ENCODE measurements at regions not wholly inside any gene's neighbourhood (a gene's known extent, or its start where the extent isn't known, plus 50 kb on each side); places are given as distances from the start of the nearest gene placed in this dataset.
"Not testable (repeated sequence)": the region's sequence is repeated elsewhere in the genome, so short reads cannot be mapped to it uniquely, and the experiment has no call there.

- no peak for DNase-seq
Observed at GRCh38 chr6:134449004-134449403, 131.1 kb upstream of the SGK1 start.

GRCh38 chr6:134447883-134448387 is 130.0 kb upstream of the SGK1 start:
- DNase-seq, result no peak

GRCh38 chr6:134447423-134447822 is 129.5 kb upstream of the SGK1 start:
- DNase-seq, result no peak

GRCh38 chr6:134446896-134447295 is 129.0 kb upstream of the SGK1 start:
- no peak for DNase-seq

GRCh38 chr6:134446218-134446848 is 128.4 kb upstream of the SGK1 start:
- DNase-seq, result no peak

- no peak for DNase-seq
Observed at GRCh38 chr6:134443009-134443408, 125.1 kb upstream of the SGK1 start.

GRCh38 chr6:134442073-134442472 is 124.2 kb upstream of the SGK1 start:
- DNase-seq, result no peak

GRCh38 chr6:134438837-134439236 is 120.9 kb upstream of the SGK1 start:
- DNase-seq, result no peak

- DNase-seq, result peak; percentile 4
Observed at GRCh38 chr6:134437376-134437775, 119.5 kb upstream of the SGK1 start.

DNA sequence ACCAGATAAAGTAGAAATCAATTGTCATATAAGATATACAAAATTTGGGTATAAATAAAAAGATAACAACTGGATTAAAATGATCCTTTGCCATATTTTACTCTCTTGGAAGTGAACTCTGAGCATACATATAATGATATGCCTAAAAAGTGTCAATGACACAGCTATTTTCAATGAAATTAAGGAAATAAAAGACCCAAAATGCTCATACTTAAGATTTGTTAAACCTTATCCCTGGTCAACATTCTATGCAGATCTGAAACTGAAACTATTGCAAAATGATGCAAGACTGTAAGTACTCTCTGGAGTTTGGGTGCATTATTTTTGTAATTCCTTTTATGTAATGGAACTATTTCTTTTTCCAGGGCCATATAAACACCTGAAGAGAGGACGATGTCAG is 119.0 kb upstream of the SGK1 start:
- no peak for DNase-seq

- DNase-seq, result peak; percentile 3
Observed at GRCh38 chr6:134436281-134436815, 118.4 kb upstream of the SGK1 start.

GRCh38 chr6:134435814-134436280 is 117.9 kb upstream of the SGK1 start:
- DNase-seq, result no peak

DNA sequence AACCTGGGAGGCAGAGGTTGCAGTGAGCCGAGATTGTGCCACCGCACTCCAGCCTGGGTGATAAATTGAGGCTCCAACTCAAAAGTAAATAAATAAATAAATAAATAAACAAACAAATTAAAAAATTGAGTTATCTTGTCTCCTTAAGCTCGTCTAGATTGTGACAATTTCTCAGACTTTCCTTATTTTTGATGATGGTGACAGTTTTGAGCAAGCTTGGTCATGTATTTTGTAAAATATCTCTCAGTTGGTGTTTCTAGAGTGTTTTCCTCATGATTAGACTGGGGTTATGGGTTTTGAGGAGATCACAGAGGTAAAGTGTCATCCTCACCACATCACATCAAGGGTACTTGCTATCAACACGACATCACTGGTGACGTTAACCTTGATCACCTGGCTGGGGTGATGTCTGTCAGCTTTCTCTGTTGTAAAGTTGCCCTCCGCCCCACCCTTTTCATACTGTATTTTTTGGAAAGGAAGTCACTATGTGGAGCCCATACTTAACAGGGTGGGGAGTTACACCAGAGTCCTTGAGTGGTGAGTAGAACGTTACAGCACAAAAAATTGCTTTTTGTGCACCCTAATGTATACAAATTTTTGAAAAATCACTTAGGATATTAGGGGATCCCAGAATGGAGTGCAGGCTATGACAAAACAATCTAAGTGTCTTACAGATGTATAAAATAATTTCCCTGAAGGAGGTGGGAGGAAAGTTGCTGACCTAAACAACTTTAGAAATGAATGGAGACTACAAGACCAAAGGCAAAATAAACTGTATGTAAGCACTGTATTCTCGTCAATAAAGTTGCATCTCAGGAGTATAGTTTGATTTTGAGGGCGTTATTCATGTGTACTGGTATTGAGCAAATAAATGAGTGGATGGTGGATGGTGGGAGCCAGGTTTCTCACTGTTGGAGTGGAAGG is 116.4 kb upstream of the SGK1 start:
- DNase-seq, result no peak

DNA sequence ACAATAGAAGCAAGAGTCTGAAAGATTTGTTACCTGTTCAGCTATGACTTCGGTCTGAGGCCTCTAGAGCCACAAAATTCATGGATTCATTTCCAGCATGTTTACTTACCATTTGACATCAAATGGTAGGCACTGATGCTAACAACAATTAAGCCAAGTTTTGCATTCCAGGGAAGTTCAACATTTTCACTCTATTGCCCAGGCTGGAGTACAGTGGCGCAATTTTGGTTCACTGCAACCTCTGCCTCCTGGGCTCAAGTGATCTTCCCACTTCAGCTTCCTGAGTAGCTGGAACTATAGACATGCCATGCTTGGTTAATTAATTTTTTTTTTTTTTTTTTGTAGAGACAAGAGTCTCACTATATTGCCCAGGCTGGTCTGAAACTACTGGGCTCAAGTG is 114.1 kb upstream of the SGK1 start:
- no peak for DNase-seq

DNA sequence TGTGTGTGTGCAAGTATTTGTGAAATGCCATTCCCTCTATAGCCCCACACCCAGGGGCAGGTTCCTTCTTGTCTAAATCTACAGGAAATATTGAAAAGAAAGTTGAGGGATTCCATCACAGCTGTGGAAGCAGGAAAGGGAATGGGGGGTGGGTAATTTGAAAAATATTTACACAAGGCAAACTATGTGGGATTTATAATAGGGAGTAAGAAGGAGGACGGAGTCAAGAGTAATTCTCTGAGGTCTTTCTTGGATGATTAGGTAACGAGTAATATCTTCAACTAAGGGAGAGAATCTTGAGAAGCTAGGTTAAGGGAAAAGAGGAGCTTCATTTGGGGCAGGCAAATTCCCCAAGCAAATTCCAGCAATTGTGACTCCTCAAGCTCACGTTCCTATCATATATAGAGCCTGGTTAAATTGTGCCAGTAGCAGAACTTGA is 113.5 kb upstream of the SGK1 start:
- no peak for DNase-seq

- DNase-seq, result no peak
Observed at GRCh38 chr6:134429861-134430380, 112.0 kb upstream of the SGK1 start.

DNA sequence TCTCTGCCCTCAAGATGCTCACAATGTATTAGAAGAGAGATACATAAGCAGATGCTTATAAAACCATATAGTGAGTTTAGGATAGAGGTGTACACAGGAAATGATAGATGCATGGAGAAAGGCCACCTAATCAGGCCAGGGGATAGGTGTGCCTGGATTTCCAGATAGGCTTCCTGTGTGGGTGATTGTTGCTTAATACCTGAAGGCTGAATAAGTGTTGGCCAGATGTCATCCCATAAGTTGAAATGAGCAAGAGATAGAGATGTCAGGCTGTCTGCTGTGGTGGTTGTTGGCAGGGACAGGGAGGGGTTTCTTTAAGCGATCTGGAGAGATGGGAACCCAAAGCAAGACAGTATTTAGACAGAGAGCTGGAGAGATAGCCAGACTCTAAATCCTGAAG is 109.8 kb upstream of the SGK1 start:
- DNase-seq, result no peak

DNA sequence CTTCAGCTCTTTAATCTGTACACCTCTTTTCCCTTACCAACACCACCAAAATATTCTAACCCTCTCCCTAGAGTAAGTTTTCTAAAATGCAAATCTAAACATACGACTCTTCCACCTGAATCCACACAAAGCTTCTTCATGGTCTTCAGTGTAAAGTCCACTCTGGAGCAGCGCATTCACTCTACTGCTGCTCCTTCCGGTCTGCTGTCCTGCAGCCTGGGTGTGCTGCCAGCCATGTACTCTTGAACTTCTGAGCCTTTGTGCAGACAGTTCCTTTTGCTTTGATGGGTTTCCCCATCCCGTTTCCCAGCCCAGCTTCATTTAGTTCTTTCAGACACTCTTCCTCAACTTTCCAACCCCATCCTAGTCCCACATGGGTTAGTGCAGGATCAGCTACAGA is 108.7 kb upstream of the SGK1 start:
- DNase-seq, result no peak

- DNase-seq, result not testable (repeated sequence)
Observed at GRCh38 chr6:134425917-134426316, 108.0 kb upstream of the SGK1 start.

GRCh38 chr6:134425513-134425912 is 107.6 kb upstream of the SGK1 start:
- no peak for DNase-seq

- no peak for DNase-seq
Observed at GRCh38 chr6:134424798-134425170, 106.9 kb upstream of the SGK1 start.

DNA sequence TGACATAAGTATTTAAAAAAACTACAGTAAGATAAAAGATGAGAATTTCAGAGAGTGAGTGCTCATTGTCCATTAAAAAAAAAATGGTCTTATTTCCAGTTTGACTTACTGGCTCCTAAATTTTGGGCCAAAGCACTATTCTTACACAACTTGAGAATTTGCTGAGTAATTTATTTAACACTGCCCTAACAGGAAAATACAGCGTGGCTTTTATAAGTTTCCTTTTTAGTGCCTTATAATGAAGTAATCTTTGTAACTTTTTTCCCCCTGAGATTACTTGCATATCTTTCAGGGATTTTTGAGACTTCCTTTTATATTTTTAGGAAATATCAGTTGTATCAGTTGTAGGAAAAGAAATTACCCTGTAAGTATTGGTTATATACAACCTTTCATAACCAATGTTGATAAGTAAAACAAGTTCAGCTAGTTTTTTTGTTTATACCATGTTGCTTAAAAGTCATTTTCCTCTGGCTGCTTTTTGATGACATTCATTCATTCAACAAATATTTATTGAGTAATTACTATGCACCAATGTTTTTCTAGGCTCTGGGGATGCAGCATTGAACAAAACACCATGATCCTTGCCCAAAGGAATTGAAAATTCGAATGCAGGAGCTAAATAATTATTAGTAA is 106.4 kb upstream of the SGK1 start:
- no peak for DNase-seq
